Stromal cell of bone marrow (primary cell): ENCODE measurements at regions not wholly inside any gene's neighbourhood (a gene's known extent, or its start where the extent isn't known, plus 50 kb on each side); places are given as distances from the start of the nearest gene placed in this dataset.
A peak's percentile ranks its signal among the peaks of the same experiment; 100 is the strongest.

Experiments
- DNase-seq: peaks from one replicate; pipeline ENCODE4 v3.0.0-alpha.2; 2012; ENCODE audit warnings: low read depth

- DNase-seq = peak; percentile 53
Measured at GRCh38 chr5:96340357-96340756, 92.7 kb downstream of the PCSK1 start.

DNA sequence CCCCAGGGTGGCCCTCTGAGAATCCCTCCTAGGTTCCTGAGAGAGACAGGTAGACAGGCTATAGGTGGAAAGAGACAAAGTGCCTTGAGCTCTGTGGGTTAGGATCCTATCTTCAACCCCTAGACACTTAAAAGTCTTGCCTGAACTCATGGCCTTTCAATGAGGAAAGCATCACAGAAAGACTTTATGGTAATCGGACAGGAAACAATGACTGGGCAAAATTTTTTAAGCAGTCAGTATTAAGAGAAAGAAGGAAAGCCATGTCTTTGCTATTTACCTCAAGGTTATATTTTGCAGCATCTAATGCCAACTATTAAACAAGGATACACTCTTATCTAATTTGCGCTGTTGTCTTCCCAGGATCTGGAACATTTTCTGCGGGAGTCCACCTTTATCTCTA lies 93.2 kb downstream of the PCSK1 start:
- no peak for DNase-seq

GRCh38 chr5:96338624-96339415 lies 94.2 kb downstream of the PCSK1 start:
- no peak for DNase-seq

- no peak for DNase-seq
Measured at GRCh38 chr5:96338091-96338490, 95.0 kb downstream of the PCSK1 start.

DNA sequence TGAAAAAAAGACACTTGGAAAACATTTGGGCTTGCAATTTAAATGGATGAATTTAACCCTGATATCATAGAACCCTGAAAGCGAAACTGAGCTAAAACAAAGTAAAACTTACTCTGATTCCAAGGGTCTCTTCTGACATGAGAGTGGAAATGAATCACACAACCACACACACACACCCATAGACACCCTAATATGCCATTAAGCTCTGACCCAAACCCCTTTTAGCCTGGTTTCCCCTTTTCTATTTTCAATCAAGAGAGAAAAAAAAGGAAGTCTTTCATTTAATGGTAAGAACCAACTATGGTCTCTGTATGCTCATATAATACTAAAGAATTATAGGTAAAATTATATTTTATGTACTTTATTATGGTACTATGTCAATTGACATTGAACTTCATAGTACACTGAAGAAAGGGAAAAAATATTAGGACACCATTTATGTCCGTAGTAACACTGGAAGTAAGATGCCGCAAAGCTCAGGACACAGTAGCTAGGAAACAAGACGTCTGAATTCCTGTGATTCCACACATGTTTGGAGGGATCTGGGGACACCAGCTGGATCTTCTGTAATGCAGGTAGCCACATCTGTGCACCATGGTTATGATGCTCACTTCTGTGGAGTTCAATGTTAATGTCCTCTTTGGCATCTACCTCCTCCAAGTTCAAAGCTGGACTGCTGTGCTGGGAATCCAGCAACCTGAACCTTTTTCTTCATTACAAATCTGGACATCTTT lies 95.8 kb downstream of the PCSK1 start:
- DNase-seq = no peak

DNA sequence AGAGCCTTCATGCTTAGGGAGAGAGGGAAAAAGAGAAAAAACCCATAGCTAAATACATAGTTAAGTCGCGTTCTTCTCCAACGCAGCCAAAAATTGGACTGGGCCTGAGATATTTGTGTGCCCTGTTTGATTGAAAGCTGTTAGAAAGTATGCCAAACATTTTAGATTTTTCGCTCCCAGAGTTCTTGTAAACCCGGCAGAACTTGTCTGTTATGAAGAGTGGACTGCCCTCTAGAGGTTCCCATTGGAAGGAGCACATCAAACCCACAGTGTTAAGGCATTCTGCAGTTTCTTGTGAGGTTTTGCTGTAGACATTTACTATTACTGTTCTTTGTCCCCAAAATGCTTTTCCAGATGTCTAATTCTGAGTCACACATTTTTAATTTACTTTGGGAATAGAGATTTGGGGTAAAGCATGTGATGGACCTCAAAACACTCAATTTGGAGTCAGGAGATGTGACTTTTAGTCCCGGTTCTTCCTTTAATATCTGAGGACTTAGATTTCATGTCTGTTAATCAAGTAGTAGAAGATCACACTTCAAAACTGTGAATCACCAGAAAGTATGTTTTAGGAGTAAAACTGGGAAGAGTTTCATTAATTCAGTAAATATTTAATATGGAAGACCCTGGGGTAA lies 96.6 kb downstream of the PCSK1 start:
- peak; percentile 89 for DNase-seq

DNA sequence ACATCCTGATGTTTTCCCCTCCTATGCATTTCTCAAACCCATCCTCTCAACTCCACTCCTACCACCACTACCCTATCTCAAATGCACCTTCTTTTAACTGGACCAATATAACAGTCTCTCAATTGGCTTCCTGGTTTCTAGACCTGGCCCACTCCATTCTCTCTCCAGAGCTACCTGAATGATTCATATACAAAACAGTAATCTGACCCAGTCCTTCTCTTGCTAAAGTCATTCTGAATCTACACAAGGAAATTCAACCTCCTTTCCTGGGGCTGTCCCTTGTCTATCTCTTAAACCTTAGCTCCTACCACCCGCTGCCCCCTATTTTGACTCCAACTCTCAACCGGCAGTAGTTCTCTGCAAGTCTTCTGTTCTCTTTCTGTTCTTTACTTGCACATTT lies 97.2 kb downstream of the PCSK1 start:
- DNase-seq = no peak

DNA sequence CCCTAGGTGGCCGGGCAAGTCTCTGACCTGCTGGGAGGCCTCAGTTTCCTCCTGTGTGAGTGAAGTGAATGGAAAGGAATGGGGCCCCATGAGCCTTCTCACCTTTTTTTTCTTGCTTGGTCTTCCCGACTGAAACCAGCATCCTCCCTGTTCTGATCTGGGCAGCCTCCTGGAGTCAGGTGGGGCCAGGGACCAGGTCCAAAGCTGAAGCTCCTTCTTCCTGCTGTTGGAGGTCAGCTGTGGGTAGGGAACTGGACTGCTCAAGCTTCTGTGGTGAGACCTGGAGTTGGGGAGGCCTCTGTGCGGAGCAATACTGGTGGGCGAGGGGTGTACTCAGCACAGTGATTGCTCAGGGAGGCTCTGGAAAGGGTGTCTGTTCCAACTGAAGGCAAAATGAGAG lies 99.7 kb downstream of the PCSK1 start:
- no peak for DNase-seq

DNA sequence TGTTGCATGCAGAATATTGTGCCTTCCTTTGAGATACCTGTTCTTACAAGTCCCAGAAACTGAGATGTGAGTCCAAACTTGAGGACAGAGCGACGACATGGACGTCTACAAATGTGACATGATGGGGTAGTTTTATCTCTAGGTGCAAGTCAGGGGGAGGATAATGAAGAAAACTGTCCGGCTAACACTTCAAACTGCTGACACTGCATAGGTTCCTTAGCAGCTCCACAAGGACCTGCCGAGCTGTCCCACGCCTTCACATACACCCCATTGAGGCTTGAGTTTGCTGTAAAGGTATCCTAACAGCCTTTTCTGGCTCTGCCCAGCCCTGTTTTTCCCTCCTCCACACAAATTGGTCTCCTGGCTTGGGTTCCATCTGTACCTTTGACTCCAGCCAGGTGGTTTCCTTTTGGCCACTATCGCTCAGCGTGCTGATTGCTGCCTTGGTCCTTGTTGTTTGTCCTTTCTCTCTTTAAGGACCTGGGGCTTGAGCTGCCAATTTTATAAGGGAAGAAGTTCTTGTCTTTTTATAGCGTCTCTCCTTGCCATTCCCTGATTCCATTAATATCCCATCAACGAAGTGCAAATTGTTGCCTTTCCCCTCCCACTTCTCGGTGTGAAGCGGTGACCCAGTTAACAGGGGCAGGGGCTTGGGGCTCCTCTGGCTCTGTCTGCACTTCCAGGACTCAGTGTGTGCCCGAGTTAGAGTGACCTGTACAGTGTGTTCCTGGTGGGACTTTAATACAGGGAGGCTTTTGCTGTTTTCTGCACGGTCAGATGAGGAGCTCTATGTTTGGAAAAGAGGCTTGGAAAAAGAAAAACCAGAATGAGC lies 100.3 kb downstream of the PCSK1 start:
- no peak for DNase-seq

DNA sequence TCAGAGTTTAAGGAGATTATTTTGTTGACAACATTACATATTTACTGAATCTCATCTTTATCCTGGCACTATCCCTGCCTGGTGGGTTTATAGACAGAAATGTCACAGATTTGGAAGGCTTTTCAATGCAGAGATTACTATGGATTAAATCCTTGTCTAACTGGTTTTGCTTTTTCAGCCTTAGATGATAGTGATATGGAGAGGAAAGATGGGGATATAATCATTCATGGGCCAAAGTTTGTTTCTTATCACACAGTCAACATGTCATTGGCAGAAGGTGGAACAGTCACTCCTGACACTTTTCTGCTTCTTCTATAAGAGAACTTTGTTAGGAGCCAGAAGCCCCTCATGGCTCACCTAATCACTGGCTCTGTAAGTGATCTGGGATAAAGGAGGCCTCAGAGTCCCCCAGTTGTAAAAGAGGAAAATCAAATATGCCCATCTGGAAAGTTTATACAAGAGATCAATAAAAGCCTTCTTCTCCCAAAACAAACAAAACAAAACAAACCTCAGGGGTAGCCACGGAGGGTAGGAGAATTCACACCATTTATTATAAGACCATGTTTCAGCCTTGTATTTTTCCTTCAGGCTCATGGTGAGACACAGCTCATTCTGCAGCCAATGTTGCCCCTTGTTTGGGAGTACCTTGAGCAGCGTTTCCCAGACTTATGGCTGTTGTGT lies 101.2 kb downstream of the PCSK1 start:
- DNase-seq = no peak

DNA sequence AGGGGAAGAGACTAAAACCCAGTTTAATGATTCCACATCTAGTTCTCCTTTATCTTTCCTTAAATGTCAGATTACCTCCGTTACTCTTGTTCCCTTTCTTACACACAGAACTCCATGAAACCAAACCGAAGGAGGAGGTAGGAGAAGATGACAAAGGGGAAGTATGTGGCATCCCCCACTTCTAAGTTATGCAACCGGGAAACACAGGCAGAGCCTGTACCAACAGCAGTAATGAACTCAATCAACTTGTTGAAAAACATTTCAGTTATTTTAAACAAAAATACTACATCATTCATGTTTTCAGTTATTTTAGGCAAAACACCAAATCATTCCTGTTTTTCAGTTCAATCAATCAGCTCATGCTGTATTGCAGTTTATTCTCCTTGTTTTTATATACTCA lies 101.8 kb downstream of the PCSK1 start:
- no peak for DNase-seq

GRCh38 chr5:96330530-96331140 lies 102.4 kb downstream of the PCSK1 start:
- no peak for DNase-seq

DNA sequence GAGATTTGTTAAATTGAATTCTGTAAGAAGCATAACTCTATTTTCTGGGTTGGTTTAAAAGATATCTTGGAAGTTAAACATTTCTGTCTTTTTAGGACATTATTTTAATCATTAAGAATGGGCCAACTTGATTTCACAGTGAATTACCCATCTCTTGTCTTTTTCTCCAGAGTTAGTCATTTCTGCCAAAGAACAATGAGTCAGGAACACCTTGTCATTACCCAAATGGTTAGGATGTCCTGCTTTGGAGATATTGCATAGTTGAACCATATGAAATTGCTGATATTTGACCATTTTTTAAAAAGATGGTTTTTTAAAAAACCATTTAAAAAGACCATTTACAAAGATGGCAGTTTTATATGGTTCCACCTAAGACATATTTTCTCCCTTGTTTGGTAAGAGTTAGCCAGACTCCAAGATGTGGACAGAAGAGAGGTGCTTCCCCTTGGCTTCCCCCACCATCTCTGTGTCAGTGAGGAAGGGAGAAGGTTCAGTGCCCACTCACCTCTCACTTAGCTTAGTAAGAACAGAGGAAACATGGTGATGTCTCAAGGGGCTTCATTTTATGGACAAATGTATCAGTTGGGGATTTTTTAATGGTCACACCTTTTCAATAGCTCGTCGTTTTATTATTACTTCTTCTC lies 103.0 kb downstream of the PCSK1 start:
- no peak for DNase-seq

GRCh38 chr5:96329289-96329688 lies 103.8 kb downstream of the PCSK1 start:
- no peak for DNase-seq

DNA sequence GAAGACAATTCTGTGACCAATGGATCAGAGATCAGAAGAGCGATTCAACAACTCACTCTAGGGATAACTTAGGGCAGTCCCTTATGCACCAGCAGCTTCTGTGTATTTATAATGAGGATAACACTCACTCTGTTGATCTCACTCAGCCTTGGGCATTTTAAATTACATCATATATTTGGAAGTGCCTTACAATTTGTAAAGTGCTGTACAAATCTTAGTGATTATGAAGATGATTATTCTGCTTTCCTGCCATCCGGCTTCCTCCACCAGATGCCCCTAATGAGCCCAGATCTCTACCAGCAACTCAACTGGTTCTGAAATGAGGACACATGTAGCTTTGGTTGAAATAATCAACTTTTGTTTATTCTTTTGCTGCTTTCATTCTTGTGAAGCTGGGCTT lies 105.3 kb downstream of the PCSK1 start:
- DNase-seq = no peak

- DNase-seq = no peak
Measured at GRCh38 chr5:96326902-96327301, 106.1 kb downstream of the PCSK1 start.

DNA sequence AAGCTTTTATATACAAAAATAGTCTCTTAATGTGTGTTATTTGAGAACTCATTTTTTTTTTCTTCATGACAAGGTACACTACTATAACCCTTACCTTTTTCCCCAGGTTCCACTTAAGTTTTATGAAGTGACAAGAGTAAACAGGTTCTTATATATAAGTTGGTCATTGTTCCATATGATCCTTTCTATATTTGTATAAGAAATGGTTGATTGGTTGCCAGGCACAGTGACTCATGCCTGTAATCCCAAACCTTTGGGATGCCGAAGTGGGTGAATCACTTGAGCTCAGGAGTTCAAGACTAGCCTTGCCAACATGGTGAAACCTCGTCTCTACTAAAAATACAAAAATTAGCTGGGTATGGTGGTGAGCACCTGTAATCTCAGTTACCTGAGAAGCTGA lies 108.3 kb downstream of the PCSK1 start:
- DNase-seq = peak; percentile 56

GRCh38 chr5:96322865-96323264 lies 110.2 kb downstream of the PCSK1 start:
- no peak for DNase-seq

DNA sequence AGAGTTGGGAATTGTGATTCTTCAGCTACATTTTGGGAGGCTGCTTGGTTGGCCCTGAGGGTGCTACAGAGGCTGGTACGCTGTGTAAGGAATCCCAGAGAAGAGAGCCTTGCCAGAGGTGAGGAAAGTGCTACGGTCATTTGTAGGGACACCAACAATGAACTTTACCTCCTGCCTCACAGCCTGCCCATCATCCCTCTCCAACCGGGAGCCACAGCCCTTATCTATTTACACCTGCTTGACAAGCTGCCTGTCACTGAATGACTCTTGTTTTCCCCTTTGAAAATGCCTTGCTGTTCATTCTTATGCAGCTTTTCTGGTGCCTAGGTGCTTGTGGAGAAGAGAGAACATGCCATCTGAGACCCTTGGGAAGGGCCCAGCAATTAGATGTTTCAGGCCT lies 110.8 kb downstream of the PCSK1 start:
- DNase-seq = no peak

DNA sequence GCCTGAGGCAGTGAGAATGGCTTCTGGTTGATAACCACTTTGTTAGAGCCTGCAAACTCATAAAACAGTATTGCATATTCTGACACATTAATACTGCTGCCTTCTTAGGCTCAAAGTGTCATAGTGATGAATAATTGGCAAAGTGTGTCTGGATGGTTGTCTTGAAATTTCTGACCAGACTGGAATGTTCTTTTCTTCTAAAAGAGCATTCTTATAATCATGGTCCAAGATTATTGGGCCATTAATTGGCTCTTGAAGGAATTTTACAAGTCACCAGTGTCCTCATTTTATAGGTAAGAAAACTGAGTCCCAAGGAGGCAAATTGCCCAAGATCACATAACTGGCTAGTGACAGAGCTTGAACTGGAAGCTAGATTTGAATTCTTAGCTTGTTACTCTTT lies 111.7 kb downstream of the PCSK1 start:
- no peak for DNase-seq

DNA sequence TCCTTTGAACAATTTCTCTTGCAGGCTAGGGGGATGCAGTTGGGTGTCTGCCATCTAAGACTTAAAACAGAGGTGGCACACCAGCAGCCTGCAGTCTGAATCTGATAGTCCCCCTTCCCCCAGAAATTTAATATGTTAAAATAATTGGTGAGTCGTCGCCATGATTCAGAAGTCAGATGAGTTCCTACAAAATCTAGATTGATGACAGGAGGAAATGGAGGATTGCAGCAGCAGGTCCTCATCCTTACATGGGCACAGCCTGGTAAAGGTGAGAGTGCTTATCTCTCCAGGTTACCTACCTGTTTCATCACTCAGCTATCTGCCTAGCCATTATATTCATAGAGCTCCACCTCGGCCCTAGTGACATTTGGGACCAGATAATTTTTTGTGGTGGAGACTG lies 112.3 kb downstream of the PCSK1 start:
- no peak for DNase-seq
